ENCODE measurements at regions not wholly inside any gene's neighbourhood (a gene's known extent, or its start where the extent isn't known, plus 50 kb on each side); places are given as distances from the start of the nearest gene placed in this dataset.
A peak's percentile ranks its signal among the peaks of the same experiment; 100 is the strongest.

DNA sequence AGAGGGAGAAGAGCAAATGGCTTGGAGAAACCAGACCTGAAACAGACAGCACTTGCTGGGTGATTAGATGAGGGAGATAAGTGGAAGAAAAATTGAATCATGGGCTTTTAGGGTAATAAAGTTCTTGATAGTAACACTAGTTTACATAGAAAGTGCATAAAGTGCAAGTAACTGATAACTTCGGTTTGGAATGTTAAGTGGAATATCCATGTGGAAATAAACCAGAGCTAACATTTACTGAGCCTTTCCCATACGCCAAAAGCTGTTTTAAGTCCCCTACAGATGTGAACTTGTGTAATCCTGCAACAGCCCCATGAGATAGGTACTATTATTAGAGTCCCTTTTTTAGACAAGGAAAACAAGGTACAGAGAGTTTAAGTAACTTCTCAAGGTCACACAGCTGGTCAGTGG lies 77.1 kb upstream of the NUDT4 start:
- POLR2A ChIA-PET, result interaction anchor here (0.6 kb wide), 1 partner anchor 186 kb away, joined by 3 read pairs; no protein-coding TSS in a partner anchor
- no peaks in the 10 kb centered on the region for H3K36me3 ChIP-seq (ENCODE audit: control insufficient read depth in 2 of 2, insufficient read depth in 1 of 2, low read length in 2 of 2)

DNA sequence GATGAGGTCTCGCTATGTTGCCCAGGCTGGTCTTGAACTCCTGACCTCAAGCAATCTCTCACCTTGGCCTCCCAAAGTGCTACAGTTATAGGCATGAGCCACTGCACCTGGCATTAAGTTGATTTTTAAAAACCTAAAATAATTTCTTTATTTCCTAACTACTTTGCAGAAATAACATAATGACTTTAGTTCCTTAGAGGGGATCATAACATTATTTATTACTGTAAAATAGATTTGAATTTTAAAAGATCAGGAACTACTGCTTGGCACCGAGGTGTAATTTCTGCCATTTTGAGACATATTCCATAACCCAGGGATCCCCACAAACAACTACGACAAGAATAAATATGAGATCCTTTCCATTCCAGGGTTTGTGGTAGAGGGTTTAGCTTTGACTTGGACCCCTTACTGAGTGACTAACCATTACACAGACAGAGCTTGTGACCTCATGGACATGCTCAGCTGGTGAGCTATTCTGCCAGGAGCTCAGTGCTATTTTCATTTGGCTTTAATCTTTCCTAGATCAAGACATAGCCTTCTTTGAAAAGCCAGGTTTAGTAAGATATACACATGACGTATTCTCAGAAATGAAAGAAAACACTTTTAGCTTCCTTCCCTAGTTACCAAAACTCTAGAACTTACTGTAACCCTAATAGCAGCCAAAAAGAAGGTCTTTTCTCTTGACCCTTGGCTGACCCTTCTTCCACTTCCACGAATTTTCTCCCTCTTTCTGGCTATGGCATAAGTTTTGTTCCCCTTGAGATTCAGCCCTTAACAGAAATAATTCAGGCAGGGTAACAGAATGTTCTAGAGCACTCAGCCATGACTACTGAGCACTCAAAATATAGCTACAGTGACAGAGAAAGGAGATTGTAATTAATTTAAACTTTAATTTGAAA lies 75.1 kb upstream of the NUDT4 start:
- ChIA-PET POLR2A (no interaction called here), CTCF (no interaction called here)
- TF ChIP-seq ZIC2 (tag by site-specific recombination; IDR thresholded peaks at IDR 0.05) (0 out of 2 replicates have a peak, but pooled peaks have one; percentile 37), MZF1 (tag by site-specific recombination; IDR thresholded peaks at IDR 0.05; ENCODE audit: borderline replicate concordance) (no peak)

More for the DNA sequence above, 77.1 kb upstream of the NUDT4 start:
- Histone ChIP-seq H3K4me1 (ENCODE audit: control insufficient read depth, insufficient read depth, low read length) (no peaks in the 10 kb centered on the region), H3K9me3 (ENCODE audit: control insufficient read depth, insufficient read depth, low read depth, low read length) (no peaks in the 10 kb centered on the region), H3K4me3 (ENCODE audit: low read depth, low read length) (no peak overlapping the region), H3K27ac (ENCODE audit: extremely low read depth, low read depth, low read length) (no peak overlapping the region)
- CTCF ChIA-PET, result interaction anchor here (0.8 kb wide), 1 partner anchor 274 kb away, joined by 3 read pairs; no protein-coding TSS in a partner anchor
- TF ChIP-seq ZNF514 (tag by site-specific recombination; IDR thresholded peaks at IDR 0.05) (no peak), ZNF354C (tag by site-specific recombination; IDR thresholded peaks at IDR 0.05; ENCODE audit: borderline replicate concordance, low read depth) (no peak), PRDM1 (tag by site-specific recombination; IDR thresholded peaks at IDR 0.05) (0 out of 2 replicates have a peak, but pooled peaks have one; percentile 29), ZNF610 (tag by site-specific recombination; IDR thresholded peaks at IDR 0.05; ENCODE audit: borderline replicate concordance) (no peak), MEIS1 (CRISPR knock-in tag; IDR thresholded peaks at IDR 0.05; ENCODE audit: borderline replicate concordance) (no peak), WT1 (tag by site-specific recombination; IDR thresholded peaks at IDR 0.05) (no peak), ZNF48 (tag by site-specific recombination; IDR thresholded peaks at IDR 0.05) (no peak), ZNF560 (tag by site-specific recombination; IDR thresholded peaks at IDR 0.05; ENCODE audit: borderline replicate concordance) (no peak)

DNA sequence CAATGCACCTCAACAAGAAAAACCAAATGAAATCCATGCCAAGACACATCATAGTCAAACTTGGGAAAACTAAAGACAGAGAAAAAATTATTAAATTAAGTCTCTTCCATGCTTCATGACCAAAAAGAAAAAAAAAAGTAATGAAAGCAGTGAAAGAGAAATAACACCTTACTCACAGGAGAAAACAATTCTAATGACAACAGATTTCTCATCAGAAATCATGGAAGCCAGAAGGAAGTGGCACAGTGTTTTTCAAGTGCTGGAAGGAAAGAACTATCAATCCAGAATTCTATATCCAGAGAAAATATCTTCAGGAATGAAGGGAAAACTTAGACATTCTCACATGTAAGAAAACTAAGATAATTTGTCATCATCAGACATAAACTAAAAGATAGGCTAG lies 71.1 kb upstream of the NUDT4 start:
- TF ChIP-seq SETDB1 (IDR thresholded peaks at IDR 0.05; ENCODE audit: insufficient read length, low read length) (peak; percentile 45), ZNF544 (tag by site-specific recombination; IDR thresholded peaks at IDR 0.05) (no peak), ZNF677 (tag by site-specific recombination; IDR thresholded peaks at IDR 0.05) (no peak), KLF16 (tag by site-specific recombination; IDR thresholded peaks at IDR 0.05) (no peak), ZNF777 (tag by site-specific recombination; IDR thresholded peaks at IDR 0.05; ENCODE audit: borderline replicate concordance) (no peak), ZNF132 (tag by site-specific recombination; IDR thresholded peaks at IDR 0.05; ENCODE audit: borderline replicate concordance) (no peak), ZNF155 (tag by site-specific recombination; IDR thresholded peaks at IDR 0.05) (no peak), PRDM1 (tag by site-specific recombination; IDR thresholded peaks at IDR 0.05) (peak; percentile 71)
- TF ChIP-seq, protein P1, sequence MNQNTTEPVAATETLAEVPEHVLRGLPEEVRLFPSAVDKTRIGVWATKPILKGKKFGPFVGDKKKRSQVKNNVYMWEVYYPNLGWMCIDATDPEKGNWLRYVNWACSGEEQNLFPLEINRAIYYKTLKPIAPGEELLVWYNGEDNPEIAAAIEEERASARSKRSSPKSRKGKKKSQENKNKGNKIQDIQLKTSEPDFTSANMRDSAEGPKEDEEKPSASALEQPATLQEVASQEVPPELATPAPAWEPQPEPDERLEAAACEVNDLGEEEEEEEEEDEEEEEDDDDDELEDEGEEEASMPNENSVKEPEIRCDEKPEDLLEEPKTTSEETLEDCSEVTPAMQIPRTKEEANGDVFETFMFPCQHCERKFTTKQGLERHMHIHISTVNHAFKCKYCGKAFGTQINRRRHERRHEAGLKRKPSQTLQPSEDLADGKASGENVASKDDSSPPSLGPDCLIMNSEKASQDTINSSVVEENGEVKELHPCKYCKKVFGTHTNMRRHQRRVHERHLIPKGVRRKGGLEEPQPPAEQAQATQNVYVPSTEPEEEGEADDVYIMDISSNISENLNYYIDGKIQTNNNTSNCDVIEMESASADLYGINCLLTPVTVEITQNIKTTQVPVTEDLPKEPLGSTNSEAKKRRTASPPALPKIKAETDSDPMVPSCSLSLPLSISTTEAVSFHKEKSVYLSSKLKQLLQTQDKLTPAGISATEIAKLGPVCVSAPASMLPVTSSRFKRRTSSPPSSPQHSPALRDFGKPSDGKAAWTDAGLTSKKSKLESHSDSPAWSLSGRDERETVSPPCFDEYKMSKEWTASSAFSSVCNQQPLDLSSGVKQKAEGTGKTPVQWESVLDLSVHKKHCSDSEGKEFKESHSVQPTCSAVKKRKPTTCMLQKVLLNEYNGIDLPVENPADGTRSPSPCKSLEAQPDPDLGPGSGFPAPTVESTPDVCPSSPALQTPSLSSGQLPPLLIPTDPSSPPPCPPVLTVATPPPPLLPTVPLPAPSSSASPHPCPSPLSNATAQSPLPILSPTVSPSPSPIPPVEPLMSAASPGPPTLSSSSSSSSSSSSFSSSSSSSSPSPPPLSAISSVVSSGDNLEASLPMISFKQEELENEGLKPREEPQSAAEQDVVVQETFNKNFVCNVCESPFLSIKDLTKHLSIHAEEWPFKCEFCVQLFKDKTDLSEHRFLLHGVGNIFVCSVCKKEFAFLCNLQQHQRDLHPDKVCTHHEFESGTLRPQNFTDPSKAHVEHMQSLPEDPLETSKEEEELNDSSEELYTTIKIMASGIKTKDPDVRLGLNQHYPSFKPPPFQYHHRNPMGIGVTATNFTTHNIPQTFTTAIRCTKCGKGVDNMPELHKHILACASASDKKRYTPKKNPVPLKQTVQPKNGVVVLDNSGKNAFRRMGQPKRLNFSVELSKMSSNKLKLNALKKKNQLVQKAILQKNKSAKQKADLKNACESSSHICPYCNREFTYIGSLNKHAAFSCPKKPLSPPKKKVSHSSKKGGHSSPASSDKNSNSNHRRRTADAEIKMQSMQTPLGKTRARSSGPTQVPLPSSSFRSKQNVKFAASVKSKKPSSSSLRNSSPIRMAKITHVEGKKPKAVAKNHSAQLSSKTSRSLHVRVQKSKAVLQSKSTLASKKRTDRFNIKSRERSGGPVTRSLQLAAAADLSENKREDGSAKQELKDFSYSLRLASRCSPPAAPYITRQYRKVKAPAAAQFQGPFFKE (tag by site-specific recombination; IDR thresholded peaks at IDR 0.05; ENCODE audit: borderline replicate concordance), result no peak
- H3K27ac ChIP-seq (ENCODE audit: extremely low read depth, low read depth, low read length), result no peak overlapping the region
- no peaks in the 10 kb centered on the region for H3K36me3 ChIP-seq (ENCODE audit: control insufficient read depth in 2 of 2, insufficient read depth in 1 of 2, low read length in 2 of 2)
- H3K9me3 ChIP-seq (ENCODE audit: control insufficient read depth, insufficient read depth, low read depth, low read length), result no peaks in the 10 kb centered on the region
- H3K4me3 ChIP-seq (ENCODE audit: low read depth, low read length), result no peak overlapping the region
- POLR2A ChIA-PET, result no interaction called here
- H3K4me1 ChIP-seq (ENCODE audit: control insufficient read depth, insufficient read depth, low read length), result no peaks in the 10 kb centered on the region
- CTCF ChIA-PET, result interaction anchor here (0.5 kb wide), 1 partner anchor 1278 kb away, joined by 3 read pairs; no protein-coding TSS in a partner anchor

More for the DNA sequence above, 75.1 kb upstream of the NUDT4 start:
- Histone ChIP-seq H3K4me1 (ENCODE audit: control insufficient read depth, insufficient read depth, low read length) (no peaks in the 10 kb centered on the region), H3K27ac (ENCODE audit: extremely low read depth, low read depth, low read length) (no peak overlapping the region), H3K36me3 (ENCODE audit: control insufficient read depth in 2 of 2, insufficient read depth in 1 of 2, low read length in 2 of 2) (no peaks in the 10 kb centered on the region), H3K4me3 (ENCODE audit: low read depth, low read length) (no peak overlapping the region), H3K9me3 (ENCODE audit: control insufficient read depth, insufficient read depth, low read depth, low read length) (no peaks in the 10 kb centered on the region)

Measured in HEK293 (cell line).